AG10803 (cell line): ENCODE measurements at regions not wholly inside any gene's neighbourhood (a gene's known extent, or its start where the extent isn't known, plus 50 kb on each side); places are given as distances from the start of the nearest gene placed in this dataset.
A peak's percentile ranks its signal among the peaks of the same experiment; 100 is the strongest.

Experiments
- DNase-seq: peaks from one replicate; pipeline ENCODE4 v3.0.0; 2010; ENCODE audit warnings: low read depth
- H3K4me3 ChIP-seq: 2 replicates; pipeline ENCODE4 v1.5.1; 2011; ENCODE audit warnings: mild to moderate bottlenecking, low read length, control low read depth
- CTCF ChIP-seq: conservative IDR thresholded peaks from 2 replicates; pipeline ENCODE4 v1.5.1; 2011; ENCODE audit warnings: mild to moderate bottlenecking, low read length, control low read depth, inconsistent platforms

DNA sequence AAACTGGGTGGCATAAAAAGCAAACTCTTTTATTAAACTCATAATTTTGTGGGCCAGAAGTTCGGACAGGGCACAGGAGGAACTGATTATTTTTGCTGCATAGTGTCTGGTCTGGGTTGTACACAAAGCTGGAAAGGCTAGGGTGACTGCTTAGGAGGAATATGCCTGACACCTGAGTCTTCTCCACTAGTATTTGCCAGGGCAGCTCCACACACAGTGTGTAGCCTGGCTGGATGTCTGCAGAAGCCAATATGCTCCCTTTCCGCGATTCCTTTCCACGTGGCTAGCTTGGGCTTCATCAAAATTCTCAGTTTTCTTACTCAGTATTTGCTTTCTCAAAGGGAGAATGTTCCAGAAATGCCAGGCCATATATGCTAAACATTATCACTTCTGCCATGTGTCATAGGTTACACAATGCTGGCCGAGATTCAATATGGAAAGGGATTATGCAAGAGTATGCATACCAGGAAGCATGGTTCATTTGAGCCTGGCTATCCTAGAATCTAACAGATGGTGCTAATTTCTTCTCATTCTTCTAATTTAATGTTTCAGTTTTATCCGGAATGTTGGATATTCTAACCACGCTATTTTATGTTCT is 142.7 kb upstream of the DOK6 start:
- no peak for TF ChIP-seq CTCF
- no peak overlapping the region for H3K4me3 ChIP-seq
- peak; percentile 96 for DNase-seq

DNA sequence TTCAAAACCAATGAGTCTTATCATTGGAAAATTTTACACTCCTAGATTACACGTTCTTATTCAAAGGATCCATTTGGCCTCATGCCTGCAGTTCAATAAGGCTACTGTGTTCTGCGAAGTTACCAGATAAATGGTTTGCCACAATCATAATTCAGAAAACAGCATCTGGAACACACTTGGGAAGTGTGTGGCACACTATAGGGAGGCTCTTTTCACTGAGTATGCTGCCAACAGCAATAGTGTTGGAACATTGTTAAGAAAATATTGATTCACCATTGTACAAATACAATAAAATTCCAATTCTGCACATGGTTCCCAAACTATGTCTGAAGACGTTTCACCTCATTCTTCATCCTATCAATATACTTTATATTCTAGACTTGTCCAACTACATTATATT is 141.4 kb upstream of the DOK6 start:
- TF ChIP-seq CTCF = no peak
- no peak overlapping the region for H3K4me3 ChIP-seq
- DNase-seq = no peak

DNA sequence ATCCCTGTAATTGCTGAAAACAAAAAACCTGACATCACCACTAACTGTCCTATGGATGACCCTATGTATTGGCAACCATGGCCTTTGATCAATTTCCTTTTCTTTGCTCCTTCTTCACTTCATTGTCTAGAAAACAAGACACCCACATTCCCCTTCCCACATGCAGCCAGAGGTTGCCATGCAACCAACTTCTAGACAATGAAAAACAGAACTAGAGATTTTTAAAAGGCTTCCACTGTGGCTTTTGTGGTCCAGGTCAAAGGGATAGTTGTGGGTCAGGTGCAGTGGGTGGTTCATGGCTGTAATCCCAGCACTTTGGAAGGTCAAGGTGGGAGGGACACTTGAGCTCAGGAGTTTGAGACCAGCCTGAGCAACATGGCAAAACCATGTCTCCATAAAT is 139.3 kb upstream of the DOK6 start:
- no peak for DNase-seq
- no peak overlapping the region for H3K4me3 ChIP-seq
- TF ChIP-seq CTCF = no peak

- no peak for TF ChIP-seq CTCF
- no peak overlapping the region for H3K4me3 ChIP-seq
- DNase-seq = peak; percentile 3
These were observed 135.0 kb upstream of the DOK6 start for GRCh38 chr18:69265656-69266055.

GRCh38 chr18:69267895-69268294 is 132.8 kb upstream of the DOK6 start:
- TF ChIP-seq CTCF = no peak
- DNase-seq = no peak
- no peak overlapping the region for H3K4me3 ChIP-seq

DNA sequence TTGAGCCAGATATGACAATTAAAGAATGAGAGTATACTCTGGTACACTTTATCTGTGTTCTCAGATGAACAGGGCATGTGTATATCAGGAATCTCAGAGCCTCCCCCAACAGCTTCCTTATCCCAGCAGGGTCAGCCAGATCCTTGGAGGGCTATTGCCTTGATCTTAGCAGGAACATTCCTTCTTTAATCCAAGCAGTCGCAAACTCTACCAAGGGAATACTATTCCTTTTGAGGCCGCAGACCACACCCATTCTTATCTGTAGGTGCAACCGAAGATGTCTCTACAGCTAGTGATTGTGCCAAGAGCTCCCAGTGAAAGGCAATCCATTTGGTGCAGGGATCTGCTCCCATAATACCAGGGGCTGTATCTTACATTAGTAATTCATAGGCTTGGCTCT is 118.3 kb upstream of the DOK6 start:
- H3K4me3 ChIP-seq = no peak overlapping the region
- TF ChIP-seq CTCF = no peak
- DNase-seq = no peak

DNA sequence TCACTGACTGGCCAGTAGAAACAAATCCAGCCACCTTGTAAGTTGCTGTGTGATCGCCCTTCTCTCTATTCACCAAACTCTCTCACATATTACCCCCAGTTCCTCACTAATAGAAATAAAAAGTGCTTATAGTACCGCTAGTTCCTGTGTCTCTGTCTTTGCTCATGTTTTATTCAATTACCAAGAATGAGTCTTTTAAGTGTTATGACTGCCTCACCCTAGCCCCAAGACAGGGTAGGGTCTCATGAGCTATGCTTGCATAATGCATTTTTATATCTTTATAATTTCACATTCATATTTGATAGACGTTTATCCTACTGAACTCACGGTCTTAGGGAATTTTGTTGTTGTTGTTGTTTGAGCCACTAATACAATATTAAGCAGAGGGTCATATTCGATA is 109.6 kb upstream of the DOK6 start:
- TF ChIP-seq CTCF = no peak
- no peak overlapping the region for H3K4me3 ChIP-seq
- DNase-seq = no peak
